Skeletal muscle cell (primary cell): ENCODE measurements at regions not wholly inside any gene's neighbourhood (a gene's known extent, or its start where the extent isn't known, plus 50 kb on each side); places are given as distances from the start of the nearest gene placed in this dataset.
A peak's percentile ranks its signal among the peaks of the same experiment; 100 is the strongest.

Source experiments
- DNase-seq: peaks from one replicate; pipeline ENCODE4 v3.0.0-alpha.2; 2010; ENCODE audit warnings: low read depth
- H3K4me3 ChIP-seq: 2 replicates; pipeline ENCODE4 v1.5.1; 2011; ENCODE audit warnings: low read depth, mild to moderate bottlenecking, control low read depth, low read length, moderate library complexity

DNA sequence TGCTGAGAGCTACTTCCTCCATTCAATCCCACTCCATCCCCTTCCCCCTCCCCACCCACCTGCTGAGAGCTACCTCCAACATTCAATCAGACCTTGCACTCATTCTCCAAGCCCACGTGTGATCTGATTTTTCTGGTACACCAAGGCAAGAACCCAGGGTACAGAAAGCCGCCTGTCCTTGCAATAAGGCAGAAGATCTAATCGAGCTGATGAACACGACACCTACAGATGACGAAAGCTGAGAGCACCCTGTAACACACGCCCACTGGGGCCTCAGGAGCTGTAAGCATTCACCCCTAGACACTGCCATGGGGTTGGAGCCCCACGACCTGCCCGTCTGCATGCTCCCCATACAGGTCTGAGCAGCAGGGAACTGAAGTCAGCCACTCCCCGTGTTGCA lies 58.3 kb downstream of the TRIML1 start:
- H3K4me3 ChIP-seq, result no peak overlapping the region
- DNase-seq, result no peak

DNA sequence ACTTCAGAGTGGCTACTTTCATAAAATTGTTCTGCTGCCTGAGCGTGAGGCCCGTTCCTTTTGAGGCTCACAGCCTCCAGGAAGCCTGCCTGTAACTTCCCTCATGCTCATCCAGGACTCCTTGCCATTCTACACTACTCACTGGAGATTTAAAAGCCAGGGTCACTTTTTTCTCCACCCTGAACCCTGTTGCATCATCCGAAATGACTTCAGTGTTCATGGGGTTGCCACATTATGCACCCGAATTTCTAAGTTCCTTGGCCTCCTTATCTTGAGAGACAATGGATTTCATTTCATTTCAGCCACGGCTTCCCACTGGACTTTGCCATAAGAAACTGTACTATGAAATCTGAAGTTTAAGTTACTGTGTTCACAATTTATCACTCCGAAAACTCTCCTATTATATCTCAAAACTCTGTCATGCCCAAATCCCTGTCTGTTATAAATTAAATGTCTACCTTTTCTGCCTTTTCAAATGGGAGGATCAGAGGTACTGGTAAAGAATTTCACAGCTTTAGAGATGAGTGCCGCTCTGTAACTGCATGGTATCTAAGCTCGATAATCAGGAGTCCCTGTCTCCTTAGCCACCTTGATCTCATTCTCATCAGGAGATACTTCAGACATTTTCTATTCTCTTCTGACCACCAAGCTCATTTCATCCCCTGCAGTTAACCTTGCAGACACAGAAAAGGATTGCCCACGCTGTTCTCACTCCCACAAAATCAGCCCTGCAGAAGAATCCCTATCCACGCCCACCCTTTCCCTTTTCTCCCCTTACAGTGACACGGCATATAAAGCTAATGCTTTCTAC lies 59.9 kb downstream of the TRIML1 start:
- DNase-seq, result no peak
- no peak overlapping the region for H3K4me3 ChIP-seq

DNA sequence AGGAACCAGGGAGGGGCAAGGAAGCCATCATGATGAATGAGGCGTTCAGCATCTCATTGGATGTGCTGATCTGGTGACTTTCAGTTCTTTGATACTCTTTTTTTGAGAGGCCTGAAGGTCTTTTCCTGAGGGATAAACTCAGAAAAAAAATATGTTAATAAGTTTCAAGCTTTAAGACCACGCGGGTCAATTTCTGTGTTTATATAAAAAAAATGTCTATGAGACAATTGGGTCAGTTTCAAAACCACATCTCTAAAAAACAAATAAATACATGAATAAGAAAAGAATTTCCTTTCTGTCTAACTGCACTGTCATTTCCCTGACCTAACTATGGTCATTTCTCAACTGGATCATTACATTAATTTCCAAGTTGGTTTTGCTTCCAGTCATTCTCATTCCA lies 62.6 kb downstream of the TRIML1 start:
- no peak for DNase-seq

DNA sequence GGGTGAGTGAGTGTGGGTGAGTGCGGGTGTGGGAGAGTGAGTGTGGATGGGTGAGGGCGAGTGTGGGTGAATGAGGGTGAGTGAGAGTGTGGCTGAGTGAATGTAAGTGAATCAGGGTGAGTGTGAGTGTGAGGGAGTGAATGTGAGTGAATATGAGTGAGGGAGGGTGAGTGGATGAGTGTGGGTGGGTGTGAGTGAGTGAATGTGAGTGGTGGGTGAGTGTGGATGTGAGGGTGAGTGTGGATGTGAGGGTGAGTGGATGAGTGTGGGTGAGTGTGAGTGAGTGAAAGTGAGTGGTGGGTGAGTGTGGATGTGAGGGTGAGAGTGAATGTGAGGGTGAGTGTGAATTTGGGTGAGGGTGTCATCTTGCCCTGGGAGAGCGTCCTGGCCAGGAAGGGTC lies 67.5 kb downstream of the TRIML1 start:
- no peak overlapping the region for H3K4me3 ChIP-seq
- no peak for DNase-seq

More for the DNA sequence above, 62.6 kb downstream of the TRIML1 start:
- H3K4me3 ChIP-seq, result no peak overlapping the region

DNA sequence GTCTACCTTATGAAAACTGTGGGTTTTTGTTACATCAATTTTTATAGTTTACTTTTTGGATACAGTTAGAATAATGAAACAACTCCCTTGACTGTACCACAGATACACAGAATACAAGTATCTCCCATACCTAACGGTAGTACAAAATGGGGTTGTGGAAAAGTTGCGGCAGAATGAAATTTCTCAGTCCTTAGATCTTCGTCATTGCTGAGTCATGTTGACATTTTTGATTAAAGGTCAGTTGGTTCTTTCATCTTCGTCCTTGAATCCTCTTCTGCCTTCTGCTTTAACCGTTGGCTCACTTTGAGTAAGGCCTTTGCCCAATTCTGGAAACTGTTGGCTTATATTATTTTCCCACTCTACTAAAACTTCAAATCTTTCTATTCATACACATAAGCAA lies 75.6 kb downstream of the TRIML1 start:
- H3K4me3 ChIP-seq, result no peak overlapping the region
- DNase-seq, result no peak

DNA sequence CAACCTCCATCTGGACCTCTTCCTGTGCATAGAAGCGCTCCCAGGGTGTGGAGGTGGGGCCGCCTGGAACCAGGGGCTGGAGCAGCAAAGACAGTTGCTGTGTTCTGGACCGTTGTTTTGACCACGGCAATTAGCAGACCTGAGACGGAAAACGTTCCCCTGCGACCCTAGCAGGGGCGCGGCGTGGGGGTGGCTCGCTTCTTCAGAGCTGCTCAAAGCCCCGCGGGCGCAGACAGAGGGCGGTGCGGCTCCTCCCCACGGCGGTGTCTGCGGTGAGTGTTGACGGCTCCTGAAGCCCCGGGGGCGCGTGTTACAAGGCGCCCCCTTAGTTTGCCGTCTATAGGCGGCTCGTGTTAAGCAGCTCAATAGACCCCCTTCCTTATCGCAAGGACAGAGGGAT lies 79.2 kb downstream of the TRIML1 start:
- no peak overlapping the region for H3K4me3 ChIP-seq
- DNase-seq, result no peak

DNA sequence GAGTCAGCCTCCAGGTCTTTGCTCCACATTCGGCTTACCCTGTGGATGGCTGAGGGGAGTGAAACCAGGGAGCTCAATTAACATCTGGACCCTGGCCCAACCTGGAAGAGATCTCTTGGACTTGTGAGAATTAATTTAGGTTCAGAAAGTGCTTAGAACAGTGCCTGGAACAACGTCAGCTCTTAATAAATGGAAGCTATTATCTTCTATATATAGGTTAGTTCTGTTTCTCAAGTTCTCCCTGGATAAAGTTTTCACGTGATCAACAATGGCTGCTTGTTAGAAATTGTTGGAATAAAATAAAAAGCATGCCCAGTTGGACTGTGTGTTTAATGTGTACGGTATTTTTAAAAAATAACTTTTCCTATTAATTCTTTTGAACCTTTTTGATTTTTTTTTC lies 80.8 kb downstream of the TRIML1 start:
- no peak overlapping the region for H3K4me3 ChIP-seq
- DNase-seq, result no peak

DNA sequence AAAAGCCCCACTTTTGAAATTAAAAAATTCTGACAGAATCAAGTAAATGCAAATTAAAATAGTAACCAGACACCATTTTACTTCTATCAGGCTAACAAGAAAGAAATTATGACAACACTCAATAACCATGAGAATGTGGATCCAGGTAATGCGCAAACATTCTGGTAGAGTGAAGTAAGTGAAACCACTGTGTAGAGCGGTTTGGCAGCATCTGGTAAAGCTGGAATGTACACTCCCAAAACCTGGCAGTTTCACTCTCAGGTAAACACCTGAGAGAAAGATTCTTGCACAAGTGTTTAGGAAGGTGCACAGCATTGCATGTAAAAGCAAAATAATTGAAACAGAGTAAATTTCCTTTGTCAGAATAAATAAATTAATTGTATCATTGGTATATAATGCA lies 81.8 kb downstream of the TRIML1 start:
- no peak for DNase-seq
- no peak overlapping the region for H3K4me3 ChIP-seq

DNA sequence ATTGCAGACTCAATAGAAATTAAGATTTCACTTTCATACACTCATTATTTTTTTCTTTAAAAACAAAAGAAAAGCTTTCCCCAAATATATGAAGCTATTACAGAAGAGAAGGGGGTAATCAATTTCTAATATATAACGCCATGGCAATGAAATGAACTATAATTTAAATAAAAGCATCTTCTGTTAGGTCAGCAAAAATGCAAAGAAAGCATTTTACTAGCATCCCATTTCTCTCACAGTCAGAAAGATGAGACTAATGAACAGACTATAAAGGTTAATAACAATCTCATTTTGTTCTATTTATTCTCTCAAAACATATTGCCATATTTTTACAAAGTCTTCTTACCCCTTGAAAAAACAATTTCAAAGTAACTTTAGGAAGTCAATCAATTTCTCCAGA lies 89.0 kb downstream of the TRIML1 start:
- DNase-seq, result no peak
- no peak overlapping the region for H3K4me3 ChIP-seq

DNA sequence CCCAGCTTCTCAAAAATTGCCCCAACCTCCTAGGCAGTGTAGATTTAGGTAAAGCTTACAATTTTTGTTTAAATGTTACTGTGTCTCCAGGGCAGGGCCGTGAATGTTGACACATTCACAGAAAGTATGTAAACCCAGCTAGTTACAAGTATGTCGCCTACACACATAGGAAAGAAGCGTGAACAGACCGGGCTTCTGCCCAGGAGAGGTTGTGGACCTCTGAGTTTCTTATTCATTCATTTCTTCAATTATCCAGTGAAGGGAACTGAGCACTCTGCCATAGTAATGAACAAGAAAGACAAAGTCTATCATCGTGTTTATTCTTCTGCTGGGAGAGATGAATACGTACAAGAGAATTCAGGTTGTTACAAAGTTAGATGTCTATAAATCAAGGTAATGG lies 93.2 kb downstream of the TRIML1 start:
- H3K4me3 ChIP-seq, result no peak overlapping the region
- no peak for DNase-seq

DNA sequence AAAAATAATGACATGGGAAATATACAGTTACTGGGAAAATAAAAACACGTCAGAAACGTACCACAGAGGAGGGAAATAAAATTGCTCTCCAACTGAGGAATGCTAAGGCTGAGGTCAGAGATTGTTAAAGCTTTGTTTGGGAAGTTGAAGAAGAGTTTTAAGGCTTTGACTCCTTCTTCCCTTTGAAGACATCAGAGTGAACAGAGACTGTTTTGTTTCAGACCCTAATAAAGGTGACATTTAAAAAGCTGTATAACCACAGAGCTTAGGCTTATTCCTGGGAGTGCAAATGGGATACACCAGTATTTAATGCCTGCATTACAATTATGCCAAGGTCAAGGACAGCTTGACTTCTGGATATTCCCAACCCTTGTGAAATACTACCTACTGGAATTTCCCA lies 102.8 kb downstream of the TRIML1 start:
- no peak for DNase-seq
- H3K4me3 ChIP-seq, result no peak overlapping the region

DNA sequence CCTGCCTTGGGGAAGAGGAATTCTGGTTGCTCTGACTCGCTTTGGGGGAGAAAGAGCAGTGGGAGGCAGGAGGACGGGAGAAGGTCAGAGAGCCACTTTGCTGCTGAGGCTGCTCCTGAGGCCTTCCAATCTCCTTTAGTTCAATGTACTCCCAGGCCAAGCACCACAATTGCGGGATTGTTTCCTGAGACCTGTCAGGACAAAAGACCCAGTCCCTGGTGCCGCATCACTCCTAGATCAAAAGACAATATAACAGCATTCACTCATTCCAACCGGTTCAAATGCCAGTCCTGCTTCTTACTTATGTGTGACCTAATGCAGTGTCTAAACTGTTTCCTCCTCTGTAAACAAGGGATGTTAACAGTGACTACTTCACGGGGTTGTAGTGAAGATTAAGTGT lies 106.4 kb downstream of the TRIML1 start:
- no peak for DNase-seq
- no peak overlapping the region for H3K4me3 ChIP-seq

DNA sequence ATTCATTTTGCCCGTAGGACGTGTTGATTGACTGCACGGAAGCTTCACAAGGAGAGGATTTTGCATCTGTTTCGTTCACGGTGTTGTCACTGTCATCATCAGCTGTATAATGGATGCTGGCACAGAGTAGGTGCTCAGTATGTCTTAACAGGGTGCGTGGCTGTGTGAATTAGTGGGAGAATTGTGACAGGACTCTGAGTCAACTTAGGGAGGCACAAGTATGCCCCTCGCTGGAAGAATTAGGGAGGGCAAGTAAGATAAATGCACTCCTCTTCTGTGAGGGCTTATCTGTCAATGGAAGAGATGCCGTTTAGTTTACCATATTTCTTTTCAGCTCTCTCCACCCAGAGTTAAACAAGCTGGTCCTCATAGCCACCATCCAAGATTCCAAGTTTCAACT lies 107.2 kb downstream of the TRIML1 start:
- DNase-seq, result no peak

DNA sequence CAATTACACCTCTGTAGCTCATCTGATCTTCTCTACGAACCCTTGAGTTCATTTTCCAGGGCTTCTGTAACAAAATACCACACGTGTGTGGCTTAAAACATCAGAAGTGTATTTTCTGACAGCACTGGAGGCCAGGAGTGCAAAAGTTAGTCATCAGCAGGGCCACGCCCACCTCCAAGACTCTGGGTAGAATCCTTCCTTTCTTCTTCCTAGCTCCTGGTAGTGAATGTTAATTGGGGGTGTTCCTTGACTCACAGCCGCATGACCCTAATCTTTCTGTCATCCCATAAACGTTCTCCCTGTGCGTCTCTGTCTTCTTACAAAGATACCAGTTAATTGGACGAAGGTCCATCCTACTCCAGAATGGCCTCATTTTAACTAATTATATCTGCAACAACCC lies 115.0 kb downstream of the TRIML1 start:
- H3K4me3 ChIP-seq, result no peak overlapping the region
- DNase-seq, result no peak

More for the DNA sequence above, 107.2 kb downstream of the TRIML1 start:
- no peak overlapping the region for H3K4me3 ChIP-seq

DNA sequence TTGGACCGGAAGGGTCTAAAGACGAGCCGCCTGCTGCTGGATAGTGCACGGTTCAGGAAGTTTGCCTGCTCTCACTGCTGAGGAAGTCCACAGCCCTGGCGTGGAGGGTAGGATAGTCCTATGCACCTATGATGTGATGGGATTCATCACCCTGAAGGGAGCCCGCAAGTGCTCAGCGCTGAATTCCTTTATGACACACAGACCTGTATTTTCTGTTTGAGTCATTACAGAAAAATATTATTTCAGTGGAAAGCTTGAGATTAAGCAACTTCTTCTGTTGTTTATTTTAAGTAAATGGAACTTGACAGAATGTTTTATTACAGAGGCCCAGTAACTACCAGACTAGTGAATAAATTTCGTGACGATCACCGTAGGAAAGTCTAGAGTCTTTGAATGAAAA lies 123.2 kb downstream of the TRIML1 start:
- peak; percentile 7 for DNase-seq
- H3K4me3 ChIP-seq, result no peak overlapping the region

DNA sequence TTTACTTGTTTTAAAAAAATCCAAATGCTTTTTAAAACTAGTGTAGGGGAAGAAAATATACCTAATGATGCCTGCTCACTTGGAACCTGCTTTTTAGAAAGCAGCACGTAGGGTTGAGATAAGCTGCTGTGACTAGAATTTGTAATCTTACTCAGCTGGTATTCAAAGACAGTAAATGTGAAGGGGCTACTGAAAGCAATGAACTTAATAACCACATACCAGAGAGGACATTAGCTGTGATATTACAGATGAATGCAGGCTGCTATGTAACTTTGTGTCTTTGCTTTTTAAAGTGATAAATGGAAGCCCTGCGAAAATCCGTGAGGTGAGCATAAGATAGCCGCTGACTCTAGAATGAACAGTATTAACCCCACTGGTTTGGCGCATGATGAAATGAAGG lies 124.1 kb downstream of the TRIML1 start:
- no peak for DNase-seq
- H3K4me3 ChIP-seq, result no peak overlapping the region

DNA sequence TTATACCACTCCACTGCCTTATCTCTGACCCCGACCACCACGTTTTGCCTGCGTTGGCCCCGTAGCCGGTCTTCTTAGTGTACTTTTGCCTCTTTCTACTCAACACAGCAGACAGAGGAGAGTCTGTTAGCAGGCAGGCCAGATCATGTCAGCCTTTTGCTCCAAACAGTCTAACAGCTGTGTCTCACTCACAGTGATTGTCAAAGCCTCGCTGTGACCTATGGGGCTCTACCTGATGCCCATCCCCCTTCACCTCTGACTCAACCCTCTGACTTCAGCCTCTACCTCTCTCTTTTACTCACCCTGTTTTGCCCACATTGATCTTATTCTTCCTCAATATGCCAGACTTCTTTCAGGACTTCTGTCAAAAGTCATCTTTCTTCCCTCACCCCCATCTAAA lies 127.1 kb downstream of the TRIML1 start:
- DNase-seq, result no peak
- H3K4me3 ChIP-seq, result no peak overlapping the region

DNA sequence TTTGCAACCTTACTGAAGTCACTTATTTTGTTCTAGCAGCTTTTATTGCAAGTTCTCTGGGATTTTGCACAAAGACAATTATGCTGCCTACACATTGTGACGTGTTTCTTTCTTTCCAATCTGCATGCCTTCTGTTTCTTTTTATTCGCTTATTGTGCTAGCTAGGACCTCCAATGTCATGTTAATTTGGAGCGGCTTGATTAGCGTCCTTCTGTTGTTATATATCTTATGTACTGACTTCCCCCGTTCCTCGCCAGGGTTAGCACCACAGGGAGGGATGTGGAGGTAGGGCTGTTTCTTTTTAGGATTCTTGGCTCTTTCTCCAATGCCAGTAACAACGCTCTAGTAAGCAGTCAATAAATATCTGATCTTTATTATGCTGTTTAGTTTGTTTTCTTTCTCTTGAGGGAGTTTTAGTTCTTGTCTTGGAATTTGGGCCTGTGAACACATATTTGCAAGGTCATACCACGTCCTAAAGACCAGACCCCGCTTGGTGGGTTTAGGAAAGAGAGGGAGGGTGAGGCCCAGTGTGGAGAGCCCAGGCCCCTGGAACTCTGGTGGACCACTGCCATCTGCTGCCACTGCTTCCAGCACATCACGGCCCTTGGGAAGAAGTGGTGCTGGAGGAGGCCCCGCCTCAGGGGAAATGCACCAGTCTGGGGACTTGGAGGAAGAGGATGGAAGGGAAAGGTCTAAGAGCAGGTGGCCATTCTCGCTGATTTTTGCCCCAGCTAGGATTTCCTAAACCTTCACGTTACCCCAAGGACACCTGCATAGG lies 129.1 kb downstream of the TRIML1 start:
- DNase-seq, result no peak
- no peak overlapping the region for H3K4me3 ChIP-seq

DNA sequence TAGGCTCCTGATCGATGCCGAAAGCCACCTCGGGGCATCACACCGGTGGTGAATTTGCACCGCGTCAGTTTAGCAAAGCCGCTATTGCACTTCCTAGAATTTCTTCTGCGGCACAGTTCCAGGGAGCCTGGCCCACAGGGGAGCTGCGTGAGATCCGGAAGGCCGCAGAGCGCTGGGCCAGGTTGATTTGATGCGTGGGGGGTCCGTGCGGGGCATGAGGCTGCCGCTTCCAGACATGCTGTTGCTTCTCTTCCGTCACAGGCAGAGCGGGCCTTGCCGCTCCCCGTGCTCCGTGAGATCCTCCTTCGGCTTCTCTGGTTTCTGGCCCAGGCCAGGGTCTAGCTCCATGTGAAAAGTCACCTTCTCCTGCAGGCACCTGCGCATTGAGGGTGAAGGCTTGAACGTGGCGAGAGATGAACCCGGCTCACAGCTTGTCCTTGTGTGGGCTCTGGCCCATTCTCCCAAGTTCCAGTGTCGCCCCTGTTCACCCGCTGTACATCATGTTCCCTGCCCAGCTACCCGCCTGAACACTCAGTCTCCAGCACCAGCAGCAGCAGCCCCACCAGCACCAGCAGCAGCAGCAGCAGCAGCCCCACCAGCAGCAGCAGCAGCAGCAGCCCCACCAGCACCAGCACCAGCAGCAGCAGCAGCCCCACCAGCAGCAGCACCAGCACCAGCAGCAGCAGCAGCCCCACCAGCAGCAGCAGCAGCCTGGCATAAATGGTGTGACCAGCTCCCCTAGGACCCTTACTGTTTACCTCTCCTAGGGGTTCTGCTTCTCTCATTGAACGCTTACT lies 131.2 kb downstream of the TRIML1 start:
- no peak overlapping the region for H3K4me3 ChIP-seq
- DNase-seq, result no peak

DNA sequence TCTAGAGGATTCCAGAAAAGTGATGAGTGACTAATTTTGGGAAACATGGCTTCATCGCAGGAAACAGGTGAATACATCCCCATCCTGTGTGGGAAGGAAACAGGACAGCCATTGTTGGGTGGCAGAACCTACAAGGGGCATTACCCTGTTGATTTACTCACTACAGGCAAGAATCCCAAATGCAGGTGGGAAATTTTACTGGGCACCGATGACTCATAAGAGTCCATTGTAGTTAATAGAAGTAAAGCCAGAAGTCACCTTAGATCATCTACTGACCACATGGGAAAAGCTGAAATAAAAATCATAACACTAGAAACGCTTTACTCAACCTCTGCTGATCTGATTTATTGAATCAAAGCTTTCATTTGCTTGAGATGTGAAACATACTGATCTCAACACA lies 136.4 kb downstream of the TRIML1 start:
- no peak overlapping the region for H3K4me3 ChIP-seq
- DNase-seq, result no peak
